Stimulated activated CD8-positive, alpha-beta memory T cell treated with anti-CD3 and anti-CD28 coated beads, Interleukin-2, amount 100 ng/mL, for 48 hours (primary cell): ENCODE measurements at regions not wholly inside any gene's neighbourhood (a gene's known extent, or its start where the extent isn't known, plus 50 kb on each side); places are given as distances from the start of the nearest gene placed in this dataset.

Source experiments
- DNase-seq, 2 donors: peaks; one replicate each; pipeline ENCODE4 v3.0.0-alpha.2; 2020; ENCODE audit warnings: low read depth in 2 of 2

- no peak for DNase-seq
Observed at GRCh38 chr17:56737421-56738161, 96.1 kb downstream of the C17orf67 start.

GRCh38 chr17:56739376-56739775, 94.3 kb downstream of the C17orf67 start:
- DNase-seq: no peak

GRCh38 chr17:56739776-56740175, 93.9 kb downstream of the C17orf67 start:
- DNase-seq: no peak

GRCh38 chr17:56740481-56740880, 93.2 kb downstream of the C17orf67 start:
- no peak for DNase-seq
